K562 (cell line): ENCODE measurements at regions not wholly inside any gene's neighbourhood (a gene's known extent, or its start where the extent isn't known, plus 50 kb on each side); places are given as distances from the start of the nearest gene placed in this dataset.

Experiments
- C11orf30 ChIP-seq: fragments of 450-650 bp; IDR thresholded peaks from 2 replicates; pipeline ENCODE4 v1.6.1; 2016; ENCODE audit warnings: low read depth, mild to moderate bottlenecking
- CREM ChIP-seq: IDR thresholded peaks from 2 replicates; pipeline ENCODE4 v1.6.1; 2014; ENCODE audit warnings: antibody characterized with exemption, low read depth
- FOXP4 ChIP-seq: sonication (generic); formaldehyde crosslinking; IDR thresholded peaks from 2 replicates; pipeline ENCODE4 v1.8.0; 2022; ENCODE audit warnings: mild to moderate bottlenecking, missing genetic modification reagents, borderline replicate concordance
- MAFG ChIP-seq: fragments of 450-650 bp; conservative IDR thresholded peaks from 2 replicates; pipeline ENCODE4 v1.6.1; 2016; ENCODE audit warnings: missing genetic modification characterization, missing compliant biosample characterization
- NR0B1 ChIP-seq: fragments of 450-650 bp; IDR thresholded peaks from one replicate; pipeline ENCODE4 v1.6.1; 2018; ENCODE audit warnings: mild to moderate bottlenecking, moderate library complexity; ENCODE audit not compliant: partially characterized antibody
- TAF15 ChIP-seq: fragments of 200-400 bp; formaldehyde crosslinking; IDR thresholded peaks from 2 replicates; pipeline ENCODE4 v1.6.1; 2017; ENCODE audit warnings: mild to moderate bottlenecking, low read depth, low read length, moderate library complexity
- ZNF239 ChIP-seq: fragments of 250-450 bp; sonication (Bioruptor Pico); IDR thresholded peaks from 2 replicates; pipeline ENCODE4 v1.4.0; 2020; ENCODE audit warnings: mild to moderate bottlenecking
- ZNF316 ChIP-seq: fragments of 450-650 bp; IDR thresholded peaks from 2 replicates; pipeline ENCODE4 v1.6.1; 2016
- ZNF449 ChIP-seq: fragments of 250-450 bp; sonication (Bioruptor Pico); IDR thresholded peaks from 2 replicates; pipeline ENCODE4 v1.8.0; 2022; ENCODE audit warnings: moderate library complexity, mild to moderate bottlenecking, inconsistent platforms

- TF ChIP-seq ZNF449 (CRISPR knock-in tag) (no peak), MAFG (tag) (peak; percentile 60; the same call in 1 of the 2 replicates), ZNF316 (peak; percentile 75), C11orf30 (peak; percentile 59), ZNF239 (no peak), NR0B1 (no peak), TAF15 (no peak), CREM (no peak), FOXP4 (CRISPR knock-in tag) (no peak)
Observed at GRCh38 chr5:58012801-58013315, 447.0 kb downstream of the PLK2 start (continued).
